HG03469 (cell line): ENCODE measurements at regions not wholly inside any gene's neighbourhood (a gene's known extent, or its start where the extent isn't known, plus 50 kb on each side); places are given as distances from the start of the nearest gene placed in this dataset.
"Not testable (repeated sequence)": the region's sequence is repeated elsewhere in the genome, so short reads cannot be mapped to it uniquely, and the experiment has no call there.

Experiments used
- ATAC-seq: cut with Tn5 transposase; IDR thresholded peaks from one replicate; pipeline ENCODE4 v1.9.1; 2021; ENCODE audit warnings: mild to moderate bottlenecking, moderate library complexity, moderate number of reproducible peaks; ENCODE audit not compliant: unreplicated experiment

- ATAC-seq, result no peak
Observed at GRCh38 chr4:156335721-156336120, 382.1 kb upstream of the CTSO start.

GRCh38 chr4:156330436-156331031 lies 376.9 kb upstream of the CTSO start:
- no peak for ATAC-seq

GRCh38 chr4:156329779-156330178 lies 376.1 kb upstream of the CTSO start:
- ATAC-seq, result no peak

- no peak for ATAC-seq
Observed at GRCh38 chr4:156328882-156329281, 375.2 kb upstream of the CTSO start.

GRCh38 chr4:156326246-156326645 lies 372.6 kb upstream of the CTSO start:
- no peak for ATAC-seq

- ATAC-seq, result no peak
Observed at GRCh38 chr4:156322592-156322991, 368.9 kb upstream of the CTSO start.

- ATAC-seq, result no peak
Observed at GRCh38 chr4:156321203-156321602, 367.5 kb upstream of the CTSO start.

- no peak for ATAC-seq
Observed at GRCh38 chr4:156313497-156313896, 359.8 kb upstream of the CTSO start.

- no peak for ATAC-seq
Observed at GRCh38 chr4:156312261-156312847, 358.7 kb upstream of the CTSO start.

- ATAC-seq, result no peak
Observed at GRCh38 chr4:156309031-156309430, 355.4 kb upstream of the CTSO start.

- no peak for ATAC-seq
Observed at GRCh38 chr4:156303708-156304107, 350.0 kb upstream of the CTSO start.

GRCh38 chr4:156298230-156298629 lies 344.6 kb upstream of the CTSO start:
- ATAC-seq, result no peak

- no peak for ATAC-seq
Observed at GRCh38 chr4:156295676-156296195, 342.1 kb upstream of the CTSO start.

- no peak for ATAC-seq
Observed at GRCh38 chr4:156294577-156294976, 340.9 kb upstream of the CTSO start.

- no peak for ATAC-seq
Observed at GRCh38 chr4:156293657-156294297, 340.1 kb upstream of the CTSO start.

GRCh38 chr4:156291317-156291716 lies 337.7 kb upstream of the CTSO start:
- ATAC-seq, result no peak

- no peak for ATAC-seq
Observed at GRCh38 chr4:156290811-156291210, 337.1 kb upstream of the CTSO start.

- not testable (repeated sequence) for ATAC-seq
Observed at GRCh38 chr4:156290026-156290425, 336.4 kb upstream of the CTSO start.

- no peak for ATAC-seq
Observed at GRCh38 chr4:156280686-156281085, 327.0 kb upstream of the CTSO start.

- ATAC-seq, result no peak
Observed at GRCh38 chr4:156265407-156265806, 311.7 kb upstream of the CTSO start.

- no peak for ATAC-seq
Observed at GRCh38 chr4:156261230-156261629, 307.6 kb upstream of the CTSO start.
